Neural progenitor cell (in vitro differentiated cells): ENCODE measurements at regions not wholly inside any gene's neighbourhood (a gene's known extent, or its start where the extent isn't known, plus 50 kb on each side); places are given as distances from the start of the nearest gene placed in this dataset.

Source experiments
- DNase-seq: peaks from one replicate; pipeline ENCODE4 v3.0.0-alpha.2; 2016; ENCODE audit warnings: low spot score
- H2AFZ ChIP-seq: fragments of 200-600 bp; sonication (generic); replicated peaks from 2 replicates; pipeline ENCODE4 v1.6.1; 2016; ENCODE audit warnings: antibody characterized with exemption
- H3F3A ChIP-seq: fragments of 200-600 bp; sonication (generic); 2 replicates; pipeline ENCODE4 v1.6.1; 2016; ENCODE audit warnings: antibody characterized with exemption, low read depth
- H3K27ac ChIP-seq: fragments of 200-600 bp; sonication (generic); 2 replicates; pipeline ENCODE4 v1.5.1; 2016; ENCODE audit warnings: mild to moderate bottlenecking
- H3K27me3 ChIP-seq: fragments of 200-600 bp; sonication (generic); 2 replicates; pipeline ENCODE4 v1.6.1; 2016; ENCODE audit warnings: mild to moderate bottlenecking, moderate library complexity
- H3K36me3 ChIP-seq: fragments of 200-600 bp; sonication (generic); 2 replicates; pipeline ENCODE4 v1.5.1; 2016
- H3K4me1 ChIP-seq: fragments of 200-600 bp; sonication (generic); 2 replicates; pipeline ENCODE4 v1.6.1; 2016; ENCODE audit warnings: mixed run types
- H3K4me2 ChIP-seq: fragments of 200-600 bp; sonication (generic); 2 replicates; pipeline ENCODE4 v1.6.1; 2016
- H3K4me3 ChIP-seq: fragments of 200-600 bp; sonication (generic); 2 replicates; pipeline ENCODE4 v1.5.1; 2016
- H3K79me2 ChIP-seq: fragments of 200-600 bp; sonication (generic); 2 replicates; pipeline ENCODE4 v1.6.1; 2016; ENCODE audit warnings: low read depth
- H3K9ac ChIP-seq: fragments of 200-600 bp; sonication (generic); 2 replicates; pipeline ENCODE4 v1.6.1; 2016
- H3K9me3 ChIP-seq: fragments of 200-600 bp; sonication (generic); 2 replicates; pipeline ENCODE4 v1.5.1; 2016; ENCODE audit warnings: low read depth
- H4K20me1 ChIP-seq: fragments of 200-600 bp; sonication (generic); 2 replicates; pipeline ENCODE4 v1.6.1; 2016; ENCODE audit warnings: low read depth
- H3K27ac Mint-ChIP-seq: 3 replicates; pipeline ENCODE4 v1.8.0; 2021; ENCODE audit warnings: mixed read lengths
- H3K27me3 Mint-ChIP-seq: 2 replicates; pipeline ENCODE4 v1.8.0; 2022; ENCODE audit warnings: low read depth, mild to moderate bottlenecking, inconsistent platforms, moderate library complexity, mixed read lengths; ENCODE audit not compliant: insufficient read depth
- H3K36me3 Mint-ChIP-seq: 3 replicates; pipeline ENCODE4 v1.8.0; 2021; ENCODE audit warnings: mixed read lengths
- H3K4me1 Mint-ChIP-seq: 3 replicates; pipeline ENCODE4 v1.8.0; 2021; ENCODE audit warnings: mixed read lengths
- H3K4me3 Mint-ChIP-seq: 3 replicates; pipeline ENCODE4 v1.8.0; 2021; ENCODE audit warnings: mild to moderate bottlenecking, moderate library complexity, mixed read lengths
- H3K9me3 Mint-ChIP-seq: 3 replicates; pipeline ENCODE4 v1.8.0; 2020; ENCODE audit warnings: mixed read lengths
- CTCF ChIP-seq: fragments of 200-600 bp; sonication (generic); IDR thresholded peaks from 2 replicates; pipeline ENCODE4 v1.5.1; 2017; ENCODE audit warnings: antibody characterized with exemption, mild to moderate bottlenecking
- EZH2 ChIP-seq: fragments of 200-600 bp; sonication (generic); IDR thresholded peaks from 2 replicates; pipeline ENCODE4 v1.6.1; 2017; ENCODE audit warnings: antibody characterized with exemption, mild to moderate bottlenecking, moderate library complexity
- EZH2phosphoT487 ChIP-seq: fragments of 200-600 bp; sonication (generic); IDR thresholded peaks from 2 replicates; pipeline ENCODE4 v1.6.1; 2017; ENCODE audit warnings: antibody characterized with exemption

- peaks cover 2% of the 10 kb centered on the region for H3K27me3 Mint-ChIP-seq
- Histone ChIP-seq H2AFZ (no peak overlapping the region), H3K27ac (no peak overlapping the region), H3F3A (no peaks in the 10 kb centered on the region), H3K4me3 (no peak overlapping the region), H3K9me3 (no peaks in the 10 kb centered on the region), H3K4me2 (no peak overlapping the region), H3K9ac (no peak overlapping the region), H3K79me2 (no peaks in the 10 kb centered on the region), H3K4me1 (no peaks in the 10 kb centered on the region), H4K20me1 (no peaks in the 10 kb centered on the region), H3K36me3 (no peaks in the 10 kb centered on the region), H3K27me3 (no peaks in the 10 kb centered on the region)
- H3K27ac Mint-ChIP-seq: no peak overlapping the region
- no peak overlapping the region for H3K4me3 Mint-ChIP-seq
- no peaks in the 10 kb centered on the region for H3K9me3 Mint-ChIP-seq
- no peak for DNase-seq
- no peaks in the 10 kb centered on the region for H3K4me1 Mint-ChIP-seq
- TF ChIP-seq EZH2phosphoT487 (no peak), CTCF (no peak), EZH2 (no peak)
- H3K36me3 Mint-ChIP-seq: no peaks in the 10 kb centered on the region
Measured at GRCh38 chr2:139918982-139919381, 1138.8 kb upstream of the NXPH2 start.

- no peaks in the 10 kb centered on the region for H3K9me3 ChIP-seq
- H3K79me2 ChIP-seq: no peaks in the 10 kb centered on the region
- no peaks in the 10 kb centered on the region for H3F3A ChIP-seq
- TF ChIP-seq EZH2 (no peak), CTCF (no peak), EZH2phosphoT487 (no peak)
- H3K27me3 ChIP-seq: no peaks in the 10 kb centered on the region
- peak overlapping the region; percentile 62 for H2AFZ ChIP-seq
- no peaks in the 10 kb centered on the region for H3K36me3 ChIP-seq
- H3K4me2 ChIP-seq: no peak overlapping the region
- DNase-seq: no peak
- H3K4me1 Mint-ChIP-seq: no peaks in the 10 kb centered on the region
- no peak overlapping the region for H3K4me3 ChIP-seq
- H3K9me3 Mint-ChIP-seq: peaks cover 1% of the 10 kb centered on the region
- no peak overlapping the region for H3K27ac ChIP-seq
- H3K27me3 Mint-ChIP-seq: peaks cover 4% of the 10 kb centered on the region
- no peak overlapping the region for H3K27ac Mint-ChIP-seq
- H4K20me1 ChIP-seq: no peaks in the 10 kb centered on the region
- no peaks in the 10 kb centered on the region for H3K36me3 Mint-ChIP-seq
- no peak overlapping the region for H3K9ac ChIP-seq
- no peak overlapping the region for H3K4me3 Mint-ChIP-seq
- H3K4me1 ChIP-seq: no peaks in the 10 kb centered on the region
Measured at GRCh38 chr2:139917690-139918384, 1137.6 kb upstream of the NXPH2 start.

- Histone ChIP-seq H3K27me3 (no peaks in the 10 kb centered on the region), H3K9me3 (no peaks in the 10 kb centered on the region), H2AFZ (no peak overlapping the region), H3K36me3 (no peaks in the 10 kb centered on the region), H3K27ac (no peak overlapping the region), H3F3A (no peaks in the 10 kb centered on the region), H3K79me2 (no peaks in the 10 kb centered on the region), H3K9ac (no peak overlapping the region), H3K4me2 (no peak overlapping the region), H3K4me3 (no peak overlapping the region), H3K4me1 (no peaks in the 10 kb centered on the region), H4K20me1 (no peaks in the 10 kb centered on the region)
- DNase-seq: no peak
- TF ChIP-seq CTCF: peak; percentile 30
- no peak for TF ChIP-seq EZH2phosphoT487
- TF ChIP-seq EZH2: no peak
- H3K9me3 Mint-ChIP-seq: peaks cover 2% of the 10 kb centered on the region
- H3K27me3 Mint-ChIP-seq: peaks cover 4% of the 10 kb centered on the region
- no peak overlapping the region for H3K4me3 Mint-ChIP-seq
- no peak overlapping the region for H3K27ac Mint-ChIP-seq
- H3K4me1 Mint-ChIP-seq: no peaks in the 10 kb centered on the region
- no peaks in the 10 kb centered on the region for H3K36me3 Mint-ChIP-seq
Measured at GRCh38 chr2:139916822-139917221, 1136.6 kb upstream of the NXPH2 start.
